HepG2 (cell line): ENCODE measurements at regions not wholly inside any gene's neighbourhood (a gene's known extent, or its start where the extent isn't known, plus 50 kb on each side); places are given as distances from the start of the nearest gene placed in this dataset.

Source experiments
- FOXA3 ChIP-seq: IDR thresholded peaks from 2 replicates; pipeline ENCODE4 v1.6.1; 2016; ENCODE audit warnings: missing genetic modification reagents, missing compliant biosample characterization
- NFKB2 ChIP-seq: sonication (generic); formaldehyde crosslinking; IDR thresholded peaks from 2 replicates; pipeline ENCODE4 v1.4.0; 2020; ENCODE audit warnings: missing genetic modification reagents, borderline replicate concordance
- SALL2 ChIP-seq: sonication (generic); formaldehyde crosslinking; IDR thresholded peaks from 2 replicates; pipeline ENCODE4 v1.8.1; 2023; ENCODE audit warnings: mild to moderate bottlenecking, missing genetic modification reagents, inconsistent platforms
- SRSF9 ChIP-seq: fragments of 200-400 bp; formaldehyde crosslinking; IDR thresholded peaks from 2 replicates; pipeline ENCODE4 v1.6.1; 2018; ENCODE audit warnings: borderline replicate concordance, mild to moderate bottlenecking, low read depth, low read length; ENCODE audit not compliant: insufficient read depth, poor library complexity, severe bottlenecking
- STAT5B ChIP-seq: sonication (generic); formaldehyde crosslinking; IDR thresholded peaks from 2 replicates; pipeline ENCODE4 v1.4.0; 2020; ENCODE audit warnings: missing genetic modification reagents
- ZBTB1 ChIP-seq: sonication (generic); formaldehyde crosslinking; IDR thresholded peaks from 2 replicates; pipeline ENCODE4 v1.4.0; 2020; ENCODE audit warnings: missing genetic modification reagents, borderline replicate concordance
- ZBTB40 ChIP-seq, 2 experiments: fragments of 450-650 bp in 1 of 2; sonication (generic) in 1 of 2; formaldehyde crosslinking in 1 of 2; IDR thresholded peaks; 2 replicates each; pipeline versions ENCODE4 v1.6.1 to v1.8.0; 2016 to 2022; ENCODE audit warnings: antibody characterized with exemption in 1 of 2, mild to moderate bottlenecking in 1 of 2, missing genetic modification reagents in 1 of 2
- ZFP36 ChIP-seq: fragments of 150-350 bp; IDR thresholded peaks from 2 replicates; pipeline ENCODE4 v1.6.1; 2018; ENCODE audit warnings: borderline replicate concordance, low read length, low read depth; ENCODE audit not compliant: partially characterized antibody
- ZKSCAN8 ChIP-seq: IDR thresholded peaks from 2 replicates; pipeline ENCODE4 v1.6.1; 2016; ENCODE audit warnings: borderline replicate concordance, missing genetic modification reagents, missing compliant biosample characterization
- ZNF124 ChIP-seq: sonication (generic); formaldehyde crosslinking; IDR thresholded peaks from 2 replicates; pipeline ENCODE4 v1.4.0; 2020; ENCODE audit warnings: missing genetic modification reagents
- ZNF260 ChIP-seq: sonication (generic); formaldehyde crosslinking; IDR thresholded peaks from 2 replicates; pipeline ENCODE4 v1.4.0; 2020; ENCODE audit warnings: missing genetic modification reagents, low read depth, mild to moderate bottlenecking, borderline replicate concordance
- ZNF557 ChIP-seq: sonication (generic); formaldehyde crosslinking; IDR thresholded peaks from 2 replicates; pipeline ENCODE4 v1.4.0; 2020; ENCODE audit warnings: missing genetic modification reagents
- ZNF605 ChIP-seq: sonication (generic); formaldehyde crosslinking; IDR thresholded peaks from 2 replicates; pipeline ENCODE4 v1.8.0; 2022; ENCODE audit warnings: mild to moderate bottlenecking, missing genetic modification reagents
- ZNF772 ChIP-seq: sonication (generic); formaldehyde crosslinking; IDR thresholded peaks from 2 replicates; pipeline ENCODE4 v1.5.0; 2020; ENCODE audit warnings: mild to moderate bottlenecking, missing genetic modification reagents
- ZNF775 ChIP-seq: sonication (generic); formaldehyde crosslinking; IDR thresholded peaks from 2 replicates; pipeline ENCODE4 v1.4.0; 2020; ENCODE audit warnings: missing genetic modification reagents, mild to moderate bottlenecking, moderate library complexity, borderline replicate concordance

- TF ChIP-seq ZNF557 (CRISPR knock-in tag) (no peak), STAT5B (CRISPR knock-in tag) (no peak), NFKB2 (CRISPR knock-in tag) (no peak), ZNF605 (no peak), ZBTB1 (CRISPR knock-in tag) (no peak), ZFP36 (no peak), SRSF9 (no peak), ZNF775 (CRISPR knock-in tag) (peak; percentile 44; the same call in 1 of the 2 replicates), SALL2 (CRISPR knock-in tag) (no peak), ZKSCAN8 (no peak), ZNF124 (no peak), ZNF260 (CRISPR knock-in tag) (no peak), FOXA3 (CRISPR knock-in tag) (peak; percentile 71), ZNF772 (CRISPR knock-in tag) (no peak), ZBTB40 (IDR thresholded peaks at IDR 0.05) (no peak), ZBTB40 (CRISPR knock-in tag; IDR thresholded peaks at IDR 0.05) (no peak; the same call in 1 of the 2 replicates)
Observed at GRCh38 chr4:188534917-188535316, 395.7 kb downstream of the TRIML1 start (continued).
